ENCODE measurements at regions not wholly inside any gene's neighbourhood (a gene's known extent, or its start where the extent isn't known, plus 50 kb on each side); places are given as distances from the start of the nearest gene placed in this dataset.
"Not testable (repeated sequence)": the region's sequence is repeated elsewhere in the genome, so short reads cannot be mapped to it uniquely, and the experiment has no call there.

GRCh38 chr2:176910828-176911227, 301.8 kb upstream of the HNRNPA3 start:
- no peak for DNase-seq (ENCODE audit: low read depth, low spot score)

- no peak for DNase-seq (ENCODE audit: low read depth, low spot score)
These were observed 298.6 kb upstream of the HNRNPA3 start for GRCh38 chr2:176913955-176914354.

GRCh38 chr2:176914371-176914770, 298.2 kb upstream of the HNRNPA3 start:
- no peak for DNase-seq (ENCODE audit: low read depth, low spot score)

DNA sequence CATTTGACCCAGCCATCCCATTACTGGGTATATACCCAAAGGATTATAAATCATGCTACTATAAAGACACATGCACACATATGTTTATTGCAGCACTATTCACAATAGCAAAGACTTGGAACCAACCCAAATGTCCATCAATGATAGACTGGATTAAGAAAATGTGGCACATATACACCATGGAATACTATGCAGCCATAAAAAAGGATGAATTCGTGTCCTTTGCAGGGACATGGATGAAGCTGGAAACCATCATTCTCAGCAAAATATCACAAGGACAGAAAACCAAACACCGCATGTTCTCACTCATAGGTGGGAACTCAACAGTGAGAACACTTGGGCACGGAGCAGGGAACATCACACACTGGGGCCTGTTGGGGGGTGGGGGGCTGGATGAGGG, 290.0 kb upstream of the HNRNPA3 start:
- DNase-seq (ENCODE audit: low read depth, low spot score), result not testable (repeated sequence)

DNA sequence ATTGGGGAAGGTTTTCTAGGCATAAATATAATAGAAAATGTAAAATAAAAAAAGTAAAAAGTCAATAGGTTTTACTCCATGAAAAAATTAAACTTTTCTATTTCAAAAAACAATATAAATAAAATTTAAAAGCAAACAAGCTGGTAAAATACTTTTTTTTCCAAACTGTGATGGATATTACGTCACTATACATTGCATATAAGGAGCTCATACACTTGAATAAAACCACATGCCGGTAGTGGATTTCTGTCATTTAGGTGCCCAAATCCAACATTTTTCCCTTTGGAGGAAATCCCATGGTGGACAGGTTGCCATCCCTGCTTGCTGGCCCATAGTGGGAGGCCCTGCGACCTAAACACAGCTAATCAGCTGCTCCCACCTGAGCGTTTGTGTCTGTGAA, 289.4 kb upstream of the HNRNPA3 start:
- DNase-seq (ENCODE audit: low read depth, low spot score), result no peak

DNA sequence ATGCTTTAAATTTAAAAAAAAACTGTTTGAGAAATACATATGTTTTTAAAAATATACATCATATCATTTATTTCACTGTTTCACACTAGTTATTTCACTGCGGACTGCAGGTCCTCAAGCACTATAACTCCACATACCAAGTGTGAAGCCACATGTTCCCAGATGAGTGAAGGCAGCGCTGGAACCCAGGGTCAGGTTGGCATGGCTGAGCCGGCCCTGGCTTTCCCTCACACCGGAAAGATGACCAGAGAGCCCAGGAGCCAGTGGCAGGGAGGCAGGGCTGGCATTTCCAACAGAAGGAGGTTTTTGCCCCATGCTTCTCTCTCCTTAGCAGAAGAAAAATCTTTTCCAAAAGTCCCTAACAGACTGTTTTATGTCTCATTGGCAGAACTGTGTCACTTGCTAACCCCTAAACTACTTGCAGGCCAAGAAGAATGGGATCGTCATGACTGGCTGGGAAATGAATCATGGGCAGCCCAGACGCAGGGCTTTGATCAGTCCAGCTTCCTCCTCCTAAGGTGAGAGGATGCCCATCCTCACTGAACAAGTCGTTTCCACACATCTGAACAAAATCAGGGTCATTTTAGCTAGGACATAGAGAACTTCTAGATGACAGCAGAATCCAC, 287.6 kb upstream of the HNRNPA3 start:
- DNase-seq (ENCODE audit: low read depth, low spot score), result no peak

DNA sequence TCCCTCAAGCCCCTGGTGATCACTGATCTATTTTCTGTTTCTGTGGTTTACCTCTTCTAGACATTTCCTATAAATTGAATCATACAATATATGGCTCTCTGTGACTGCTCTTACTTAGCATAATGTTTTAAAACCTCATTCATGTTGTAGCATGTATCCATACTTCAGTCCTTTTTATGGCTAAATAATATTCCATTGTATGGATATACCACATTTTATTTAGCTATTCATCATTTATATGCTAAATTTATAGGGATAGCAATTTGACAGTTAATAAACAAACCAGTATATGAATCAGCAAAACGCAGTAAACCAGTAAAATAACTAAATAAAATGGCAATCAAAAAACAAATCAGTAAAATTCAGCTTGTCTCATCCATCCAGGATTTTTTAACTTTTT, 286.1 kb upstream of the HNRNPA3 start:
- no peak for DNase-seq (ENCODE audit: low read depth, low spot score)

DNA sequence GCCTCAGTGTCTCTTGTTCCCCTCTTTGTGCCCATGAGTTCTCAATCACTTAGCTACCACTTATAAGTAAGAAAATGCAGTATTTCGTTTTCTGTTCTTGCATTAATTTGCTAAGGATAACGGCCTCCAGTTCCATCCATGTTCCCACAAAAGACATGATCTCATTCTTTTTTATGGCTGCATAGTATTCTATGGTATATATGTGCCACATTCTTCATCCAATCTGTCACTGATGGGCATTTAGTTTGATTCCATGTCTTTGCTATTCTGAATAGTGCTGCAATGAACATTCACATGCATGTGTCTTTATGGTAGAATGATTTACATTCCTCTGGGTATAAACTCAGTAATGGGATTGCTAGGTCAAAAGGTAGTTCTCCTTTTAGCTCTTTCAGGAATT, 283.2 kb upstream of the HNRNPA3 start:
- not testable (repeated sequence) for DNase-seq (ENCODE audit: low read depth, low spot score)

DNA sequence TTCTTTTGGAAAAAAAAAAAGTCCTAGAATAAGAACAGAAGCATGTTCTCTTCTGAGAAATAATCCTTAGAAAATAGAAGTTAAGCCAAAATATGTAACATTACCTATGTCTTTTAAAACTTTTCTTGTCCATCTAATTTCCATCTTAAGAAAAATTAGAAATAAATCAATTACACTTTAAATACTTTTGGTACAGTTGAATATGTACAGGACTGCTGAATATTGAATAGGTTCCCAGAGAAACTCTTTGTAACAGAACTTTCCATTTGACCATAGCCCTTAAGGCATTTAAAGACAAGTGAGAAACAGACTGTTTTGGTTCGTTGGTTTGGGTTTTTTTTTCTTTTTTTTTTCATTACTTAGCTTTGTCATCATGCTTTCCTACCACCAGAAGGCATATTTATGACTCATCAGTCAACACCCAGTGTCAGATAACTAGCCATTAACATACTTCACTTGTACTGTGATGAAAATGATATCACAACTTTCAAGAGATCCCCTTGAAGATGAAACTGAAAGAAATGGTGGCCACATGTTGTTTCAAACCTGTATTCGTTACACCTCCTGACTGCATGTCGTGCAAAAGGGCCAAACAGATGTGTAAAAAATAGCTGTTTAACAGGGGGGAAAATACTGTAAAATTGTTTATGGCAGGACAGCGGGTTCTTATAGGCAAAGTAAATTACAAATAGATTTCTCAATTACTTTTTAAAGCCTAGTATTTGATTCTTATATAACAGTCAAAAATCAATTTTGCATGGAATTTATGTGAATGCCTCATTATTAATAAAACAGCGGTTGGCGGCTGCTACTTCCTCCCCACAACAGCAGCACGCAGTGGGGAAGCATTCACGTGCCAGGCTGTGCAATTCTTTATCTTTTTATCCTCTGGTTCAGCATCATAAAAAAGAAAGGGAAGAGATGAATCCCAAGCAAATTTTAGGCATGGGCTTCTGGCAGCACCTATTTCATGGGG, 280.7 kb upstream of the HNRNPA3 start:
- no peak for DNase-seq (ENCODE audit: low read depth, low spot score)

- no peak for DNase-seq (ENCODE audit: low read depth, low spot score)
These were observed 278.5 kb upstream of the HNRNPA3 start for GRCh38 chr2:176934131-176934530.

- no peak for DNase-seq (ENCODE audit: low read depth, low spot score)
These were observed 277.7 kb upstream of the HNRNPA3 start for GRCh38 chr2:176934869-176935415.

- DNase-seq (ENCODE audit: low read depth, low spot score), result no peak
These were observed 277.0 kb upstream of the HNRNPA3 start for GRCh38 chr2:176935543-176936102.

DNA sequence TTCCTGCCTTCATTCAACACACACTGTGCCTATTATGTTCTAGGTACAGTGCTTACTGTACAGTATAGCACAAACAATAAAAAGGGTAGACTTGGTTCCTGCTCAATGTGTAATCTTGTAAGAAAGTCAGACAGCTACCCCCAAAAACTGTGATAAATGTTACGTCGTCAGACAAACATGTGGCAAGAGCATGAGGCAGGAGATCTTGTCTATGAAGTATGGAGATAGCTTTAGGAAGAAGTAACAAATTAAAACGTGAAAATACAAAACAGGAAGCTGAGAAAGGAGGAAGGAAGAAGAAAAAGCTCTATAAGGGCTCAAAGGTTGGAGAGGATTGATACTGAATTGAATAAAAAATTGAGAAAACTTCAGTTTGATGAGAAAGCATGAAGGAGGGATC, 276.2 kb upstream of the HNRNPA3 start:
- no peak for DNase-seq (ENCODE audit: low read depth, low spot score)

DNA sequence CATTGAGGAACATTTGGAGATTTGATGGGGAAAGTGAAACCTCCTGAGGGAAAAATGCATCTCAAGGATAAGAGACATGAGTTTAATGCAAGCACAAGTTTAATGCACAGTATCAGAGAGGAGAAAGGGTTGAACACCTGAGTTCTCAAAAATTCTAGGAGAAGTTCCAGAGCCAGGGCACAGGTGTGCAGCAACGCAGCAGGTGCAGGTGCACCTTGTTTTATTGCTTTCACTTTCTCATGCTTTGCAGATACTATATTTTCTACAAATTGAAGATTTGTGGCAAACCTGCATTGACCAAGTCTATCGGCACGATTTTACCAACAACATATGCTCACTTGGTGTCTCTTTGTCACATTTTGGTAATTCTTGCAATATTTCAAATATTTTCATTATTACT, 267.6 kb upstream of the HNRNPA3 start:
- DNase-seq (ENCODE audit: low read depth, low spot score), result no peak

DNA sequence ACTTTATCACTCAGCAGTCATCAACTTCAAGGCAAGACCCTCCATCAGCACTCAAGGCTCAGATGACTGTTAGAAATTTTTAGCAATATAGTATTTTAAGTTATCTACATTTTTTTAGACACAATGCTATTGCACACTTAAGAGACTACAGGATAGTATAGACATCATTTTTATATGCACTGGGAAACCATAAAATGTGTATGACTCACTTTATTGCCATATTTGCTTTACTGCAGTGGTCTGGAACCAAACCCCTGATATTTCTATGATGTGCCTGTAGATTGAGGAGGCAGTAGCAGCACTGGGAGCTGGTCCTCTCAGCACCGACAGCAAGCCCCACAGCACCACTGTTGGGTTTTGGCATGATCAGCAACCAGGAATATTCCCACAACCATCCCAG, 264.8 kb upstream of the HNRNPA3 start:
- DNase-seq (ENCODE audit: low read depth, low spot score), result no peak

DNA sequence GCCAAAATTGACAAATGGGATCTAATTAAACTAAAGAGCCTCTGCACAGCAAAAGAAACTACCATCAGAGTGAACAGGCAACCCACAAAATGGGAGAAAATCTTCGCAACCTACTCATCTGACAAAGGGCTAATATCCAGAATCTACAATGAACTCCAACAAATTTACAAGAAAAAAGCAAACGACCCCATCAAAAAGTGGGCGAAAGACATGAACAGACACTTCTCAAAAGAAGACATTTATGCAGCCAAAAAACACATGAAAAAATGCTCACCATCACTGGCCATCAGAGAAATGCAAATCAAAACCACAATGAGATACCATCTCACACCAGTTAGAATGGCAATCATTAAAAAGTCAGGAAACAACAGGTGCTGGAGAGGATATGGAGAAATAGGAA, 261.4 kb upstream of the HNRNPA3 start:
- not testable (repeated sequence) for DNase-seq (ENCODE audit: low read depth, low spot score)

DNA sequence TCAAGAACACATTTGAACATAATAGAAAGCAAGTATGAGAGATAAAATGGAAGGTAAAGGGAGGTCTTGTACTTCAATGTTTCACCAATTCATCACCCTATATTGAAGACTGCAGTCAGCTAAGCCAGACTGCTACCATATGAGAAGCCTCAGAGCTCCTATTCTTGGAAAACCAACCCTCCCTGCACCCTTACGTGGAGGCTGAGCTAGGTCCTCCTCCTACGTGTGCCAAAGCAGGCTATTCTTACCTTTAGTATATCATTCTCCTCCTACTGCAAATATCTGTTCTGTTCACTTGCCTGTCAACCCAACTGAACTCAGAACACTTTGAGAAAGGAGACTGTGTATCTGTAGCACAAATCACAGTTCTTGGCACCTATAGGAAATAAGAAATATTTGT, 255.8 kb upstream of the HNRNPA3 start:
- no peak for DNase-seq (ENCODE audit: low read depth, low spot score)

- DNase-seq (ENCODE audit: low read depth, low spot score), result no peak
These were observed 253.0 kb upstream of the HNRNPA3 start for GRCh38 chr2:176959614-176960013.

DNA sequence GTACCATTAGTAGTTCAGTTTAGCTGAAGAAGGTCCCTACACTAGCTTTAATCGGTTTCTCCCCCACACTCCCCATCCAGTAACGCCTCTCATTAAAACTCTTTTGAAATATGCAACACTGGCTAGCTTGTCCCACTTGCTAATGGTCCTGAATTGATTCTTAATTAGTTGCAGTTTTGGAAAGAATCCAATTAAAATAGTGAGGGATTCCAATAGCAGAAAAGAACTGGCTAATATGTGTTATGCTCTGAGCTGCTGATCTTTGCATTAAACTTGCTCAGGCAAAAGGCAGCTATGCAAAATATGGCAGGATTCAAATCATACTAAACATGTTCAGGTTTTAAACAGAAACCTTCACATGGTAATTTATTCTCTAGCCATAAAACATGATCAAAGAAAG, 252.5 kb upstream of the HNRNPA3 start:
- DNase-seq (ENCODE audit: low read depth, low spot score), result no peak

DNA sequence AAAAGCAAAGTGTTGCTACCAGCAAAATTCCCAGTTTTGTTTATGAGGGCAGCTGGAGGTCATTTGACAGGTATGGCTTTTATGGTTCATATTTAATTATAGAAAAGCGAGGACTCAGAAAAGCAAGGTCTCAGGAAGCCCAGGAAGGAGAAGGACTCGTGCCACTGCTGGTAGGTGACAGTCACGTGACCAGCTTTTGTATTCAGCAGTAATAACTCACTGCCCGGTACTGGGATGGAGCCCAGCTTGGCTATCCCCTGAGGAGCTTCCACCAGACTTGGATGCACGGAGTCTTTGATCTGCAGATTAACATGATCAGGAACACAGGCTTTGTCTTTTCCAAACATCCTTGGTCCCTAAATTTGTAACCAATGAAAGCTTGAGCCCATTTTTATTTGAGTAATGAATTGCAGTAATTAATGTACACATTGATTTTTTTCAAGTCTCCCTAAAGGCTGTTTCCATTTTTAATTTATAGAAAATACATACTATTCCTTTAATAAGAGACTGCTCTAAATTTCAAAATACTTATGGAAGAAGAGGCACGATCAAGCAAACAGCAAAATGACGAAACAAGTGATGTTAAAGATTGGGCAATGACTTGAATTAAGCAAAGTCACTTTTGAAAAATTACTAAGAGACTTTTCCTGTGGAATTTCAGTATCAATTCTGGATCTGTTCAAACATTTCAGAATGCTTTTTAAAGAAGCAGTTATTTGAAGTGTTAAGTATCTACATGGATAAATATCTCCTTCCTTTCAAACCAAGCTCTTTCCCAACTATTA, 251.7 kb upstream of the HNRNPA3 start:
- no peak for DNase-seq (ENCODE audit: low read depth, low spot score)

- no peak for DNase-seq (ENCODE audit: low read depth, low spot score)
These were observed 250.6 kb upstream of the HNRNPA3 start for GRCh38 chr2:176961775-176962619.
